Stimulated activated CD4-positive, alpha-beta T cell treated with anti-CD3 and anti-CD28 coated beads, Interleukin-2, amount 100 ng/mL, for 24 hours (primary cell): ENCODE measurements at regions not wholly inside any gene's neighbourhood (a gene's known extent, or its start where the extent isn't known, plus 50 kb on each side); places are given as distances from the start of the nearest gene placed in this dataset.

ENCODE experiments used
- DNase-seq, 2 donors: peaks; one replicate each; pipeline ENCODE4 v3.0.0-alpha.2; 2020

GRCh38 chr4:157961229-157961990, 211.4 kb downstream of the GASK1B start:
- DNase-seq, result no peak

- DNase-seq, result no peak
Measured at GRCh38 chr4:157957905-157958304, 214.9 kb downstream of the GASK1B start.

GRCh38 chr4:157942017-157942416, 230.8 kb downstream of the GASK1B start:
- DNase-seq, result no peak

GRCh38 chr4:157934151-157934550, 238.7 kb downstream of the GASK1B start:
- DNase-seq, result no peak

GRCh38 chr4:157932936-157933335, 239.9 kb downstream of the GASK1B start:
- no peak for DNase-seq

GRCh38 chr4:157929486-157929885, 243.3 kb downstream of the GASK1B start:
- DNase-seq, result no peak

- DNase-seq, result no peak
Measured at GRCh38 chr4:157918036-157918832, 254.6 kb downstream of the GASK1B start.

- DNase-seq, result no peak
Measured at GRCh38 chr4:157912212-157912611, 260.6 kb downstream of the GASK1B start.

- no peak for DNase-seq
Measured at GRCh38 chr4:157911662-157912061, 261.2 kb downstream of the GASK1B start.

GRCh38 chr4:157908691-157909090, 264.1 kb downstream of the GASK1B start:
- DNase-seq, result no peak

GRCh38 chr4:157908031-157908430, 264.8 kb downstream of the GASK1B start:
- no peak for DNase-seq

- no peak for DNase-seq
Measured at GRCh38 chr4:157907226-157907946, 265.4 kb downstream of the GASK1B start.

- DNase-seq, result no peak
Measured at GRCh38 chr4:157898836-157899605, 273.8 kb downstream of the GASK1B start.

GRCh38 chr4:157897855-157898370, 274.9 kb downstream of the GASK1B start:
- no peak for DNase-seq

GRCh38 chr4:157896726-157897125, 276.1 kb downstream of the GASK1B start:
- DNase-seq, result no peak

GRCh38 chr4:157895205-157895604, 277.6 kb downstream of the GASK1B start:
- DNase-seq, result no peak

GRCh38 chr4:157889788-157890187, 283.0 kb downstream of the GASK1B start:
- no peak for DNase-seq

GRCh38 chr4:157888281-157888680, 284.5 kb downstream of the GASK1B start:
- DNase-seq, result no peak

- no peak for DNase-seq
Measured at GRCh38 chr4:157887316-157887715, 285.5 kb downstream of the GASK1B start.

GRCh38 chr4:157886645-157887044, 286.2 kb downstream of the GASK1B start:
- DNase-seq, result no peak

GRCh38 chr4:157885811-157886210, 287.0 kb downstream of the GASK1B start:
- no peak for DNase-seq

- DNase-seq, result no peak
Measured at GRCh38 chr4:157882901-157883300, 289.9 kb downstream of the GASK1B start.

- no peak for DNase-seq
Measured at GRCh38 chr4:157880761-157881160, 292.1 kb downstream of the GASK1B start.
